HPDE6-E6E7 (cell line): ENCODE measurements at regions not wholly inside any gene's neighbourhood (a gene's known extent, or its start where the extent isn't known, plus 50 kb on each side); places are given as distances from the start of the nearest gene placed in this dataset.
"Not testable (repeated sequence)": the region's sequence is repeated elsewhere in the genome, so short reads cannot be mapped to it uniquely, and the experiment has no call there.

ENCODE experiments used
- DNase-seq: peaks from one replicate; pipeline ENCODE4 v3.0.0; 2011; ENCODE audit warnings: missing footprints; ENCODE audit errors: extremely low spot score

- not testable (repeated sequence) for DNase-seq
Measured at GRCh38 chr16:29578898-29579297, 72.7 kb upstream of the NPIPB12 start.

DNA sequence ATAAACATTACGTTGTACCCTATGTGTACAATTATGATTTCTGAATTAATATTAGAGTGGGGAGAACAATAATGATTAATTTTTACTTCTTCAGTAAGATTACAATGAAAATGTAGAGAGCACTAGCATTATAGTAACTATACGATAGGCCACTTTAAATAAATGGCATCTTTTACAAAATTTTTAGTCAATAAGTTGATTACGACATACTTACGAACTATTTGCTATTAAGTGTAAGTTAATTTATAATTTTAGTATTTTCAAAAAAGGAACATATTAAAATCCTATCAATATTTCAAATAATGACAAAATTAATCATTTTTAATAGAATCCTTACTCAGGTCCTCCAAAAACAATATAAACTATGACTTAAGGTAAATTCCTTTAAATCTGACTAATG is 75.6 kb upstream of the NPIPB12 start:
- not testable (repeated sequence) for DNase-seq

- DNase-seq = not testable (repeated sequence)
Measured at GRCh38 chr16:29591919-29592318, 71.1 kb upstream of the SPN start.

DNA sequence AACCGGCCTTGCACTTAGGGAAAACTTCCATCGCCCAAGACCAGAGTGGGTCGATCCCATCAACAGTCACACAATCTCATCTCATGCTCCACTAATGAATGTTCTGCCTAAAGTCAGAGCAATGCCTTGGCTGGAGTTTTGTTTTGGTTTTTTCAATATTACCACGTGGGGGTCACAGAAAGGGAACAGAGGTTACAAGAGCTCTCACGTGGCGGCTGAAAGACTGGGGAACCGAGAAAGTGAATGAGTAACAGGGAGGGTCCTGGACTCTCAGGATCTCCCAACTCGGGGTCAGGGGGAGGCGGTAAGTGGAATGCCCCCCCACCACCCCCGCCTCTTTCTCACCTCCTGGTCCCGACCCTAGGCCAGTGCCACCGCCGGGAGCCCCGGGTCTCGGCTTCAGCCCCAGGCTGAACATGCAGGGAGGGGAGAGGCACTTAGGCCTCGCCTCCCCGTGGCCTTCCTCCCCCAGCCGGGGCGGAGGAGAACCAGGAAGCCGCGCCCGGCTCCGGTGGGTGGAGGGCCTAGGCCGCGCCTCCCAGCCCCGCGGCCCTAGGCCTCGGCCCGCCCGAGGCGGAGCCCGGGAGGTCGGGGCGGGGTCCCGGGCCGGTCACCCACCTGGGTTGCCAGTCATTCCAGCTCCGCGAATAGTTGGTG is 68.7 kb upstream of the SPN start:
- DNase-seq = peak; percentile 12

DNA sequence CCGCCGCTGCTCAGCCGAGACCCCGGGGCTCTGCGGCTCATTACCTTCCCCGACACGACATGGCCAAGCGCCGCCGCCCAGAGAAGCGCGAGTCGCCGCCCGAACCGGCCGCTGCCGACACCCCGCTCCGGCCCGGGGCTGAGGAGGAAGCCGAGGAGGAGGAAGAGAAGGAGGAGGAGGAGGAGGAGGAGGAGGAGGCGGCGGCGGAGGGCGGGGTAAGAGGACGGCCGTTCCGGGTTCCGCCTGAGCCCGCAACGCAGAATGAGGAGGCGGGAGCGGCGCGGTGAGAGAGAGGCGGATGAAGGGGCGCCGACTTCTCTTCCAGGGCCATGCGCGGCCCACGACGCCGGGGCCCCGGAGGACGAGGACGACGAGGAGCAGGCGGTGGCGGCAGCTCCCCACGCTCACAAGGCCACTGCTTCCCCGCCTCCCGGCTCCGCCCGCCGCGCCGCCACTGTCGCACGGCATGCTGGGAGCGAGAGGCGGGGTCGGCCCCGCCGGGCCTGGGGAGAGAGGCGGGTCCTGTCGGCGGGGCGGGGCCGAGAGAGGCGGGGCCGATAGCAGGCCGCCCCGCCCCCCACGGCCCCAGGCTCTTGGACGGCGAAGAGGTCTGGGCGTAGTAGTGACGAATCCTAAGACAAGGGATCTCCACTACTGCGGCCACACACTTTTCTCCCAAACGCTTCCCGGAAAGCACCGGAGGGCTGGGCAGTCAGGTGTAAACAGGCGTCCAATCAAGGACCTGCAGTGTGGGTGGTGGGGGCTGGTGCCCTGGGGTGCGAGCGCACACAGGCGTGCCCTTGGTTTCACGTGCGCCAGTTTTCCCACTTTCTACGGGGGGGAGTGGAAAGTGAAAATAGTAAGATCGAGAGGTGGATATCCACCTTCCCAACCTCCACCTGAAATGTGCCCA is 67.9 kb upstream of the SPN start:
- peak; percentile 80 for DNase-seq

DNA sequence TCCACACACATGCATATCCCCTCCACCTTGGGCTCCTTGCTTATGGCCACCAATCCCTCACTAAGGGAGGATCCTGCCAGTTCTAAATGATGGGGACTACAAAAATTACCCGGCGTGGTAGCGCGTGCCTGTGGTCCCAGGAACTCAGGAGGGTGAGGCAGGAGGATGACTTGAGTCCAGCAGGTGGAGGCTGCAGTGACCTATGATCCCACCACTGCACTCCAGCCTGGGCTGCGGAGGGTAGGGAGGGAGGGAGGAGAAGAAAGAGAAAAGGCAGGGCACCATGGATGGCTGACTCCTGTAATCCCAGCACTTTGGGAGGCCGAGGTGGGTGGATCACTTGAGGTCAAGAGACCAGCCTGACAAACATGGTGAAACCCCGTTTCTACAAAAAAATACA is 66.0 kb upstream of the SPN start:
- not testable (repeated sequence) for DNase-seq

DNA sequence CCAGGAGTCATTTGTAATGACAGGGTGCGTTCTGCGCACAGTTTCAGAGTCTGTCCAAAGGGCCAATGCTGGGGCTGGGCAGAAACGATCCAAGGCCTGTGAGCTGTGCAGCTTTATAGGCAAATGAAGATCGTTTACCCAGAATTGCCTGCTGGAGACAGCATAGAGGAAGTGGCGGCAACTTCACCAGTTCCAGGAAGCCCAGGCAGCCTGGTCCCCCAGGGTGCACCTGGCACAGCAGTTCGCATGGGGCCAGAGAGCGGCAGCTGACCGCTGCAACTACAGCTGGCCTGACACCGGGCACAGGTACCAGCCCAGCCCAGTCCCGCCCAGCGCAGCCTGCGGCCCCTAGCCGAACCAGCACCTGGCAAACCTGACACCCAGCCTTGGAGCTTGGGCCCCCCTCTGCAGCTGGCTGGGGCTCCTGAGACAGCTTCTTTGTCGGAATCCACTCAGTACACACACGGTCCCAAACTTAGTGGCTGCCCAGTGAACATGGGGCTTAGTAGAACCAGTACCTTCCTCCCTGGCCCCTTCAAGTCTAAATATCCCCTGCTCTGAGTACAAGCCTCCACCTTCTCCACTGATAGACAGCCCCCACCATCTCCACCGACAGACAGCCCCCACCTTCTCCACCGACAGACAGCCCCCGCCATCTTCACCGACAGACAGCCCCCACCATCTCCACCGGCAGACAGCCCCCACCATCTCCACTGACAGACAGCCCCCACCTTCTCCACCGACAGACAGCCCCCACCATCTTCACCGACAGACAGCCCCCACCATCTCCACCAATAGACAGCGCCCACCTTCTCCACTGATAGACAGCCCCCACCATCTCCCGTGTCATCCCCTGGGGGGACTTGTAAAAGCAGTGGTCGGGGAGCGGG is 62.7 kb upstream of the SPN start:
- DNase-seq = not testable (repeated sequence)

DNA sequence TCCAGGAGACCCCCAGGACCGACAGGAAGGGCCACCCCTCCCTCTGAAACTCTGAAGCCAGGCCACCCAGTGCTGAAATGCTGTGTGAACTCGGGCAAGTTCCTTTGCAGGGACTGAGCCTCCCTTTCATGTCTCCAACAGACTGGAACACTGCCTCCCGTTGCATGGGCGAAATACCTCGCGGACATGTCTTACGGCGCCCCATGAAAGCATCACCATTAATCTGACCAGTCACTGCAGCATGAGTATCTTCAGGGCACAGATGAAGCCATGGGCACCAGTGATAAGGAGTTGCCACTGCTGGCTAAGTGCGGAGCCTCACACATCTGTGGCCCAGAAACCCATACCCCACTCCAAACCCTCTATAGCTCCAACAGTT is 60.8 kb upstream of the SPN start:
- DNase-seq = not testable (repeated sequence)

- not testable (repeated sequence) for DNase-seq
Measured at GRCh38 chr16:29602683-29603088, 60.4 kb upstream of the SPN start.

DNA sequence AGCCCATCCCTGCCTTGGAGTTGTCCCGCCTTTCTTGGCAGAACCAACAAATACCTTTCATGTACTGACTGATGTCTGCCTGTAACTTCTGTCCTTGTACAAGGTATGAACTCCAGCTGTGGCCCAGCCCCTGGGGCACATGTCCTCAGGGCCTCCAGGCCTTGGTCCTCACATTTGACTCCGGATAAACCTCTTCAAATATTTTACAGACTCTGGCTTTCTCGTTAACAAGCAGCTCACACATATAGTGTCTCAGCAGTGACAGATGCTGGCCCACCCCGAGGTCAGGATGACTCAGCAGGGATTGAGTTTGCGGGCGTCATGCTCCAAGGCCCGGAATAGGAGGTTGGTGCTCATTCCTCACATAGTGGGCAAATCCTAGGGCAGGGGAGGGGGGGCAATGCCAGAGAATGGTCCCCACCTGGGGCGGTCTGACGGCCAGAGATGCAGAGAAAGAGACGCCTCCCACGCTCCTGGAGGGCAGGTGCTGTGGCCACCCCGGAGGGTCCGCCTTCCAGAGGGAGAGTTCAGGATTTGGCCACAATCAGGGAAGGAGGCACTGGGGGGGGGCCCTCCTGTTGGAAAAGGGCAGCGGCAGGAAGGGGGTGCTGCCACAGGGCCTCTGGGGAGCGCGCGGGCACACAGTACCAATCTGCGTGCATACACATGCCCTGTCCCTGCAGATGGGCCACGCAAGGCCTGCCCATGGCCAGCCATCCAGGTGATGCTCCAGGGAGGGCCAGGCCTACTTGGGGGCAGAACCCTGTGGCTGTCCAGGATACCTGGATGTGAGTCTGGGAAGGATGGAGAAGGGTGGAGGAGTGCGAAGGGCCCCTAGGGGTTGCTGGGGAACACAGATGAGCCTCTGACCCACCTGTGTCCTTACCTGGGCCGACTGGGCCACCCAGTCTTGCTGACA is 58.2 kb upstream of the SPN start:
- not testable (repeated sequence) for DNase-seq

DNA sequence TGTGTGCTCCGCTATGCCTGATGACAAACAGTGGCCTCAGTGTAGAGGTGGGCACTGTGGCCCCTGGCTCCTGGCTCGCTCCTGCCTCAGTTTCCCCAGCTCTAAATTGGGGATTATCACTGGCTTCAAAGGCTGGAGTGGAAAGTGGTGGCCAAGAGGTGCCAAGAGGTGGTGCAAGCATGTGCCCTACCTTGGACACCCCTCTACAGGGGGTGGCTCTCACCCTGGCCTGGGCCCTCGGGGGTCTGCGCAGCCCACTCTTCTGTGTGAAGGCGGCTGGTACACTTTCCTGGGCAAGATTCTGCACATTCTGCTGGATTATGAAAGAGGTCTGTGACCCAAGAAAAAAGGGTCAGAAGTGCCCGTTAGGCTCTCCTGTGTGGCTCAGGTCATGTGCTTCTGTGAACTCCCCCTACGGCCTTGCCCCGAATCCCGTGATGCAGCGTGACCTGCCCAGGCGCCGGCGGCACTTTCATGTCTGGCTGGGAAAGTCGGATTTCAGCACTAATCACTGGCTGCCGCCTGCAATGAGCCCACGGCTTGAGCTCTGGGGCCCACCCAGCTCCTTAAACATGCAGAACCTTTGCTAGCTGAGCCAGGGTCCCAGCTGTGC is 57.3 kb upstream of the SPN start:
- not testable (repeated sequence) for DNase-seq

GRCh38 chr16:29606669-29607427 is 56.2 kb upstream of the SPN start:
- DNase-seq = not testable (repeated sequence)

GRCh38 chr16:29607428-29607823 is 55.6 kb upstream of the SPN start:
- not testable (repeated sequence) for DNase-seq

GRCh38 chr16:29612381-29613306 is 50.4 kb upstream of the SPN start:
- not testable (repeated sequence) for DNase-seq
